ENCODE measurements at regions not wholly inside any gene's neighbourhood (a gene's known extent, or its start where the extent isn't known, plus 50 kb on each side); places are given as distances from the start of the nearest gene placed in this dataset.

DNA sequence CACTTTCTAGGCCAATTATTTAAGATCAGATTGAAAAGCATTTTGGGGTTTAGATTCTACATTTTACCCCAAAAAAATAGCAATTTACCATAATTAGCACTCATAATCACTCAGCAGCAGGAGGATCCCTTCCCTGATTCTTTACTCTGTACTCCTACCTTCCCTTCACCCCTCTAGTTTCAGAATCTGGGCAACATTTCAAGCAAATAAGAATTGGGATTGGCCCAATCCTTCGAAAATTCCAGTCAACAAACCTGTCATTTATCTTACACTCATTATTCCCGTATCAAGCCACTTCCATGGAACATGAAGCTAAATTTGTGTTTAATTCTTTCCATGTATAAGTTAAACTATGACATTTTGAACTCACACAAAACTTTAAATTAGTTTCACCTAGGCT lies 349.1 kb upstream of the USP15 start:
- H3K4me1 Mint-ChIP-seq (ENCODE audit: low read depth), result no peaks in the 10 kb centered on the region
- ATAC-seq (no peak), DNase-seq (no peak)
- TF ChIP-seq, protein P1, sequence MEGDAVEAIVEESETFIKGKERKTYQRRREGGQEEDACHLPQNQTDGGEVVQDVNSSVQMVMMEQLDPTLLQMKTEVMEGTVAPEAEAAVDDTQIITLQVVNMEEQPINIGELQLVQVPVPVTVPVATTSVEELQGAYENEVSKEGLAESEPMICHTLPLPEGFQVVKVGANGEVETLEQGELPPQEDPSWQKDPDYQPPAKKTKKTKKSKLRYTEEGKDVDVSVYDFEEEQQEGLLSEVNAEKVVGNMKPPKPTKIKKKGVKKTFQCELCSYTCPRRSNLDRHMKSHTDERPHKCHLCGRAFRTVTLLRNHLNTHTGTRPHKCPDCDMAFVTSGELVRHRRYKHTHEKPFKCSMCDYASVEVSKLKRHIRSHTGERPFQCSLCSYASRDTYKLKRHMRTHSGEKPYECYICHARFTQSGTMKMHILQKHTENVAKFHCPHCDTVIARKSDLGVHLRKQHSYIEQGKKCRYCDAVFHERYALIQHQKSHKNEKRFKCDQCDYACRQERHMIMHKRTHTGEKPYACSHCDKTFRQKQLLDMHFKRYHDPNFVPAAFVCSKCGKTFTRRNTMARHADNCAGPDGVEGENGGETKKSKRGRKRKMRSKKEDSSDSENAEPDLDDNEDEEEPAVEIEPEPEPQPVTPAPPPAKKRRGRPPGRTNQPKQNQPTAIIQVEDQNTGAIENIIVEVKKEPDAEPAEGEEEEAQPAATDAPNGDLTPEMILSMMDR (IDR thresholded peaks at IDR 0.05), result no peak
- no peaks in the 10 kb centered on the region for H3K9me3 Mint-ChIP-seq
- no peak overlapping the region for H3K4me3 Mint-ChIP-seq
- intact Hi-C loops (cut with micrococcal nuclease), result no loop called here
- no peaks in the 10 kb centered on the region for H3K27me3 Mint-ChIP-seq
- no peaks in the 10 kb centered on the region for H3K36me3 Mint-ChIP-seq (ENCODE audit: low read depth)
- H3K27ac Mint-ChIP-seq, result no peak overlapping the region
- ChIA-PET POLR2A (no interaction called here), CTCF (no interaction called here)

GRCh38 chr12:61915420-61915819 lies 344.8 kb upstream of the USP15 start:
- ATAC-seq, result no peak
- intact Hi-C loops (cut with micrococcal nuclease), result no loop called here
- peaks cover 3% of the 10 kb centered on the region for H3K27me3 Mint-ChIP-seq
- H3K9me3 Mint-ChIP-seq, result no peaks in the 10 kb centered on the region
- no peaks in the 10 kb centered on the region for H3K36me3 Mint-ChIP-seq (ENCODE audit: low read depth)
- ChIA-PET CTCF (no interaction called here), POLR2A (no interaction called here)
- H3K4me3 Mint-ChIP-seq, result no peak overlapping the region
- no peak overlapping the region for H3K27ac Mint-ChIP-seq
- no peaks in the 10 kb centered on the region for H3K4me1 Mint-ChIP-seq (ENCODE audit: low read depth)
- DNase-seq, result no peak
- TF ChIP-seq, protein P1 (IDR thresholded peaks at IDR 0.05), result no peak

DNA sequence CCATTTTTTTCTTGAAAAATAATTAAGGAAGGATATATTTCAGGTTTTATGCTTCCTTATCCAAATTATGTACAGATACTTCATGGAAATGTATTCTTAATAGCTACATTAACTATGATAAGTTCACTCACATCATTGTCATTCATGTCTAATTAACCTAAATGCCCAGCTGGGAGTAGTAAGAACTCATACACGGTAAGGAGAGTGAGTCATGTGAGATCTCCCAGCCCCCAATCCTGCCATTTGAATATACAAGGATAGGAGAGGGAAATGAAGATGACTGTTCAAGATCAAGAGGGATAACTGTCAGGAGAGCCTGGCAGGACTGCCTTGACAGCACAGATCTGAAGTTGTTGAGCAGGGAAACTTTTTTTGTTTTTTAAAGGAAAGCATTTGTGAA lies 343.4 kb upstream of the USP15 start:
- Mint-ChIP-seq H3K36me3 (ENCODE audit: low read depth) (no peaks in the 10 kb centered on the region), H3K4me3 (no peak overlapping the region), H3K27me3 (peaks cover 5% of the 10 kb centered on the region), H3K4me1 (ENCODE audit: low read depth) (no peaks in the 10 kb centered on the region), H3K9me3 (no peaks in the 10 kb centered on the region), H3K27ac (no peak overlapping the region)
- TF ChIP-seq, protein P1 (IDR thresholded peaks at IDR 0.05), result no peak
- DNase-seq (no peak), ATAC-seq (no peak)
- ChIA-PET CTCF (no interaction called here), POLR2A (no interaction called here)
- intact Hi-C loops (cut with micrococcal nuclease), result no loop called here

DNA sequence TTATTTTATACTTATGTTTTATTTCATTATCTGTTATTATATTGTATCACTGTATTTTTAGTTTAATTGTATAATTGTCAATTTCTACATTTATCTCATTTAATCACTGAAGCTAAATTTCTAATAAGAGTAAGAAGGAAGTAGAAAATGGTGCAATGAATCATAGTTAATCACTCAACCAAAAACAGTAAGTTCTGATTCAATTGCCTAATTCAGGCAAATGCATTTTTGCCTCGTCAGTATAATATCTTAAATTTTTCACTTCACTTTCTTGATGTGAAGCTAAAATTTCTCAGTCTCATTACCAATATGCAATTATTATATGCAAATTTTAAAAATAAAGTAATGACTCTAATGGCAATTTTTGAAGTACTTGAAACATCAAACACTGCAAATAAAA lies 340.5 kb upstream of the USP15 start:
- intact Hi-C loops (cut with micrococcal nuclease), result no loop called here
- ChIA-PET CTCF (no interaction called here), POLR2A (no interaction called here)
- Mint-ChIP-seq H3K36me3 (ENCODE audit: low read depth) (no peaks in the 10 kb centered on the region), H3K27ac (no peak overlapping the region), H3K9me3 (peaks cover 2% of the 10 kb centered on the region), H3K4me1 (ENCODE audit: low read depth) (no peaks in the 10 kb centered on the region), H3K27me3 (peaks cover 5% of the 10 kb centered on the region), H3K4me3 (no peak overlapping the region)
- ATAC-seq (no peak), DNase-seq (no peak)
- TF ChIP-seq, protein P1 (IDR thresholded peaks at IDR 0.05), result no peak

GRCh38 chr12:61920230-61920629 lies 340.0 kb upstream of the USP15 start:
- Mint-ChIP-seq H3K9me3 (peaks cover 5% of the 10 kb centered on the region), H3K4me3 (no peak overlapping the region), H3K27me3 (peaks cover 5% of the 10 kb centered on the region), H3K4me1 (ENCODE audit: low read depth) (no peaks in the 10 kb centered on the region), H3K27ac (no peak overlapping the region), H3K36me3 (ENCODE audit: low read depth) (no peaks in the 10 kb centered on the region)
- ATAC-seq (no peak), DNase-seq (no peak)
- ChIA-PET CTCF (no interaction called here), POLR2A (no interaction called here)
- TF ChIP-seq, protein P1 (IDR thresholded peaks at IDR 0.05), result no peak
- intact Hi-C loops (cut with micrococcal nuclease), result no loop called here
